IMR-90 (cell line): ENCODE measurements at regions not wholly inside any gene's neighbourhood (a gene's known extent, or its start where the extent isn't known, plus 50 kb on each side); places are given as distances from the start of the nearest gene placed in this dataset.

Source experiments
- CEBPB ChIP-seq: IDR thresholded peaks from 2 replicates; pipeline ENCODE4 v1.6.1; 2012; ENCODE audit warnings: low read depth, low read length, improper control_type of control experiment
- CHD1 ChIP-seq: IDR thresholded peaks from 2 replicates; pipeline ENCODE4 v1.6.1; 2012; ENCODE audit warnings: low read depth, low read length, improper control_type of control experiment
- MXI1 ChIP-seq: IDR thresholded peaks from 2 replicates; pipeline ENCODE4 v1.6.1; 2012; ENCODE audit warnings: low read depth, mild to moderate bottlenecking, low read length, moderate library complexity, borderline replicate concordance
- POLR2A ChIP-seq: IDR thresholded peaks from 2 replicates; pipeline ENCODE4 v1.6.1; 2012; ENCODE audit warnings: mild to moderate bottlenecking, low read depth, low read length
- RAD21 ChIP-seq: IDR thresholded peaks from 2 replicates; pipeline ENCODE4 v1.6.1; 2012; ENCODE audit warnings: low read length, improper control_type of control experiment
- RFX5 ChIP-seq: IDR thresholded peaks from 2 replicates; pipeline ENCODE4 v1.8.0; 2012; ENCODE audit warnings: low read depth, mild to moderate bottlenecking, low read length, moderate library complexity
- SMC3 ChIP-seq: fragments of 150-350 bp; IDR thresholded peaks from 2 replicates; pipeline ENCODE4 v1.6.1; 2016; ENCODE audit warnings: low read depth, mild to moderate bottlenecking, antibody characterized with exemption, low read length, moderate library complexity
- TF ChIP-seq, protein P1 (sequence below): conservative IDR thresholded peaks from 2 replicates; pipeline ENCODE4 v1.5.1; 2012; ENCODE audit warnings: mild to moderate bottlenecking, low read depth, low read length, improper control_type of control experiment

DNA sequence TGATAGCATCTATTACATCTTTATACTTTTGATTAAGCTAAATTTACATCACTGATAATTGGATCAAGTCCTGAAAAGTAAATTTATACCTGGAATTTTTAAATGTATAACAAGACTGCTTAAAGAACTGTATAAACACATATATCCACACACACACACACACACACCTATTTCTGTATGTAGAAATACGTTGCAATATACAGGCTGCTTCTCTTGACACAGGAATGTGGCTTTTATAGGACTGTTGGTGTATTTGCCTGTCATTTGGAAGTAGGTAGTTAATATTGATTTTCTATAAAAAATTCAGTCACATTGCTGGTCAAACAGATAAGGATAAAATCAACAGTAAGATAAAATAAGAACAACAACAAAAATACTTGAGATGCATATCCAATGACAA, 708.5 kb upstream of the RAG2 start:
- TF ChIP-seq POLR2A: no peak
- no peak for TF ChIP-seq SMC3
- TF ChIP-seq RFX5: no peak
- TF ChIP-seq, protein P1, sequence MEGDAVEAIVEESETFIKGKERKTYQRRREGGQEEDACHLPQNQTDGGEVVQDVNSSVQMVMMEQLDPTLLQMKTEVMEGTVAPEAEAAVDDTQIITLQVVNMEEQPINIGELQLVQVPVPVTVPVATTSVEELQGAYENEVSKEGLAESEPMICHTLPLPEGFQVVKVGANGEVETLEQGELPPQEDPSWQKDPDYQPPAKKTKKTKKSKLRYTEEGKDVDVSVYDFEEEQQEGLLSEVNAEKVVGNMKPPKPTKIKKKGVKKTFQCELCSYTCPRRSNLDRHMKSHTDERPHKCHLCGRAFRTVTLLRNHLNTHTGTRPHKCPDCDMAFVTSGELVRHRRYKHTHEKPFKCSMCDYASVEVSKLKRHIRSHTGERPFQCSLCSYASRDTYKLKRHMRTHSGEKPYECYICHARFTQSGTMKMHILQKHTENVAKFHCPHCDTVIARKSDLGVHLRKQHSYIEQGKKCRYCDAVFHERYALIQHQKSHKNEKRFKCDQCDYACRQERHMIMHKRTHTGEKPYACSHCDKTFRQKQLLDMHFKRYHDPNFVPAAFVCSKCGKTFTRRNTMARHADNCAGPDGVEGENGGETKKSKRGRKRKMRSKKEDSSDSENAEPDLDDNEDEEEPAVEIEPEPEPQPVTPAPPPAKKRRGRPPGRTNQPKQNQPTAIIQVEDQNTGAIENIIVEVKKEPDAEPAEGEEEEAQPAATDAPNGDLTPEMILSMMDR: no peak
- no peak for TF ChIP-seq MXI1
- TF ChIP-seq RAD21: no peak
- TF ChIP-seq CEBPB: no peak
- no peak for TF ChIP-seq CHD1
